ENCODE measurements at regions not wholly inside any gene's neighbourhood (a gene's known extent, or its start where the extent isn't known, plus 50 kb on each side); places are given as distances from the start of the nearest gene placed in this dataset.

DNA sequence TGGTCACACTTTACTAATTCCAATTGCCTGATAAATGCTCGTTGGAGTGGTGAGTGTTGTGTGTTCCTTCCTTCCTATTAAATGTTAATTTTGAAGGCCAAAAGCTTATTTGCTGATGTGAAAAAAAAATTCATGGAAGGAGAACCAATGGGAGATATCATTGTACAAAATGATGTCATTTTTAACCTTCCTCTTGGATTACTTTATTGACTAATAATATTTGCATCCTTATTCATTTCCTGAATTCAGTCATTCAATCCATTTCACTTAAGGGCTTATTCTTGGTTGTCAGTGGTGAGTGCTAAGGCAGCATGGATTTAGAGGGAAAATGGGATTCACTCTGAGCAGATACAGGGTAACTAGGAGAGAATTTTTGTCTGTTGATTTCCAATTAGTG is 216.0 kb upstream of the HTR2A start:
- Mint-ChIP-seq H3K36me3 (ENCODE audit: low read depth) (no peaks in the 10 kb centered on the region), H3K27ac (no peak overlapping the region), H3K27me3 (ENCODE audit: low read depth) (no peaks in the 10 kb centered on the region), H3K9me3 (peaks cover 5% of the 10 kb centered on the region), H3K4me1 (no peaks in the 10 kb centered on the region), H3K4me3 (no peak overlapping the region)
- no peak for TF ChIP-seq CTCF (IDR thresholded peaks at IDR 0.05; ENCODE audit: unreplicated experiment in 3 of 3)

DNA sequence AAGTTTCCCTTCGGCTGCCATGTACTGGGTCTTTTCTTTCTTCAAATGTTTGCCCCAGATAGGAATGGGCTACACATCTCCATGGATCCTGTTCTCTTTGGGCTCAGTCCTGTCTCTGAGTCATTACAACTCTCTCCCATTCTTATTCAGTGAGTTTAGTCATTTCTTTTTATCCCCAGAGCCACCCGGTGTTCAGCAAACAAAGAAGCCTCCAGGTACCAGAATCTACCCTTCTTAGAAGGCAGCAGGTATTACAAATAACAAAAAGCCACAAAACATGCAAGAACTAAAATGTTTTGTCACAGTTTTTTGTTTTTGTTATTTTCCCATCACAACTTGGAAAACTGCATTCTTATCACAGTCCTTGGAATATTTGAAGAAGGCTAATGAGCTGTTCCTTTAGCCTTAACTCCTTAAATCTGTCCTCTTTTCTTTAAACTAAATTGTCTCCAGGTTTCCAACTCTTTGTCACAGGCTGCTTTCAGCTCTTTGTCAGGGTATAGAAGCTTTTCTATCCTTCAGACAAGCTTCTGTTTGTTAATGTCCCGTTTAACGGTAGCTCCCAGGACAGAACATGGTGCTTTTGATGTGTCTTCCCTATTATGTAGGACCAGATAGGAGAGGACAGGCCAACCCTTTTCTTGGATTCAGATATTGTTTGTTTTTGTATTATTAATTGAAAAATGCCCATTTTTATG is 215.5 kb upstream of the HTR2A start:
- H3K27me3 Mint-ChIP-seq (ENCODE audit: low read depth) = no peaks in the 10 kb centered on the region
- TF ChIP-seq CTCF (IDR thresholded peaks at IDR 0.05; ENCODE audit: unreplicated experiment in 3 of 3) = no peak
- H3K9me3 Mint-ChIP-seq = peaks cover 5% of the 10 kb centered on the region
- H3K27ac Mint-ChIP-seq = peak overlapping the region in 2 of 3 experiments; percentile 20 to 41
- H3K4me1 Mint-ChIP-seq = no peaks in the 10 kb centered on the region
- H3K4me3 Mint-ChIP-seq = no peak overlapping the region
- no peaks in the 10 kb centered on the region for H3K36me3 Mint-ChIP-seq (ENCODE audit: low read depth)

- Mint-ChIP-seq H3K27ac (peak overlapping the region in 2 of 3 experiments; percentile 11 to 40), H3K36me3 (ENCODE audit: low read depth) (no peaks in the 10 kb centered on the region), H3K9me3 (peaks cover 5% of the 10 kb centered on the region), H3K4me1 (no peaks in the 10 kb centered on the region), H3K27me3 (ENCODE audit: low read depth) (no peaks in the 10 kb centered on the region), H3K4me3 (no peak overlapping the region)
- no peak for TF ChIP-seq CTCF (IDR thresholded peaks at IDR 0.05; ENCODE audit: unreplicated experiment in 3 of 3)
Measured at GRCh38 chr13:47111499-47111898, 214.6 kb upstream of the HTR2A start.

DNA sequence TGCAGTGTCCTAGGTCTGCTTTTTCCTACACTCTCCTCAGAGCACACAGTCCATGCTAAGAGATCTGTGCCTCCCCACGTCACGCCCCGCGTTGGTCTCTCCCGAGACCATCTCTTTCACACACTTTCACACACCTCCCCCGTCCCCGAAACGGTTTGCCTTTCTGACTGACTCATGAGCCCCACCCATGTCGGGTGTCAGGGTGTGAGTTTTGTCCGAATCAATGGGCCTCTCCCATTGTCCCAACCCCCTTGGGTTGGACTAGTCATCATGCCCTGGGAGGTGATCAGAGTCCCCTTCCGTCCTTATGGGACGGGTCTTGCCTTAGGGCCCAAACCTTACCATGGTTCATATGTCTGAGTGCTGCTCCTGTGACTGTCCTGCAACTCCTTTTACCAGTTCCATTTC is 214.0 kb upstream of the HTR2A start:
- Mint-ChIP-seq H3K4me3 (no peak overlapping the region), H3K4me1 (no peaks in the 10 kb centered on the region), H3K27me3 (ENCODE audit: low read depth) (no peaks in the 10 kb centered on the region), H3K27ac (no peak overlapping the region), H3K36me3 (ENCODE audit: low read depth) (no peaks in the 10 kb centered on the region), H3K9me3 (peaks cover 5% of the 10 kb centered on the region)
- no peak for TF ChIP-seq CTCF (IDR thresholded peaks at IDR 0.05; ENCODE audit: unreplicated experiment in 3 of 3)

GRCh38 chr13:47110141-47110540 is 213.3 kb upstream of the HTR2A start:
- TF ChIP-seq CTCF (IDR thresholded peaks at IDR 0.05; ENCODE audit: unreplicated experiment in 3 of 3) = no peak
- Mint-ChIP-seq H3K4me1 (no peaks in the 10 kb centered on the region), H3K27me3 (ENCODE audit: low read depth) (no peaks in the 10 kb centered on the region)

GRCh38 chr13:47109028-47109427 is 212.2 kb upstream of the HTR2A start:
- no peak for TF ChIP-seq CTCF (IDR thresholded peaks at IDR 0.05; ENCODE audit: unreplicated experiment in 3 of 3)
- no peaks in the 10 kb centered on the region for H3K36me3 Mint-ChIP-seq (ENCODE audit: low read depth)
- no peak overlapping the region for H3K27ac Mint-ChIP-seq

More at GRCh38 chr13:47110141-47110540, 213.3 kb upstream of the HTR2A start:
- Mint-ChIP-seq H3K36me3 (ENCODE audit: low read depth) (no peaks in the 10 kb centered on the region), H3K27ac (no peak overlapping the region), H3K4me3 (no peak overlapping the region), H3K9me3 (peaks cover 5% of the 10 kb centered on the region)

More at GRCh38 chr13:47109028-47109427, 212.2 kb upstream of the HTR2A start:
- no peak overlapping the region for H3K4me3 Mint-ChIP-seq
- no peaks in the 10 kb centered on the region for H3K27me3 Mint-ChIP-seq (ENCODE audit: low read depth)
- no peaks in the 10 kb centered on the region for H3K4me1 Mint-ChIP-seq
- peaks cover 8% of the 10 kb centered on the region for H3K9me3 Mint-ChIP-seq

Data from nephron (organoid).